ENCODE measurements at regions not wholly inside any gene's neighbourhood (a gene's known extent, or its start where the extent isn't known, plus 50 kb on each side); places are given as distances from the start of the nearest gene placed in this dataset.
A peak's percentile ranks its signal among the peaks of the same experiment; 100 is the strongest.
"Not testable (repeated sequence)": the region's sequence is repeated elsewhere in the genome, so short reads cannot be mapped to it uniquely, and the experiment has no call there.

GRCh38 chr5:125085797-125086505 lies 339.5 kb upstream of the ZNF608 start:
- H3K27ac Mint-ChIP-seq (ENCODE audit: unreplicated experiment), result no peak overlapping the region
- H3K27me3 Mint-ChIP-seq (ENCODE audit: unreplicated experiment), result no peaks in the 10 kb centered on the region
- peaks cover 8% of the 10 kb centered on the region for H3K9me3 Mint-ChIP-seq (ENCODE audit: low read depth, unreplicated experiment)
- peak; percentile 39 for DNase-seq
- no peaks in the 10 kb centered on the region for H3K36me3 Mint-ChIP-seq (ENCODE audit: insufficient read depth, unreplicated experiment)
- H3K4me1 Mint-ChIP-seq (ENCODE audit: low read depth, unreplicated experiment), result peaks cover 10% of the 10 kb centered on the region
- no peak overlapping the region for H3K4me3 Mint-ChIP-seq (ENCODE audit: low read depth, unreplicated experiment)
- intact Hi-C loops (cut with micrococcal nuclease; ENCODE audit: unreplicated experiment), result no loop called here
- TF ChIP-seq CTCF (IDR thresholded peaks at IDR 0.05; ENCODE audit: unreplicated experiment), result no peak
- BruUV-seq (replicated peaks), result no TSS peak
- CTCF ChIA-PET, result no interaction called here

- Mint-ChIP-seq H3K4me3 (ENCODE audit: low read depth, unreplicated experiment) (no peak overlapping the region), H3K27ac (ENCODE audit: unreplicated experiment) (no peak overlapping the region), H3K27me3 (ENCODE audit: unreplicated experiment) (no peaks in the 10 kb centered on the region), H3K4me1 (ENCODE audit: low read depth, unreplicated experiment) (peaks cover 13% of the 10 kb centered on the region), H3K36me3 (ENCODE audit: insufficient read depth, unreplicated experiment) (no peaks in the 10 kb centered on the region), H3K9me3 (ENCODE audit: low read depth, unreplicated experiment) (peaks cover 15% of the 10 kb centered on the region)
- CTCF ChIA-PET, result no interaction called here
- intact Hi-C loops (cut with micrococcal nuclease; ENCODE audit: unreplicated experiment), result no loop called here
- TF ChIP-seq CTCF (IDR thresholded peaks at IDR 0.05; ENCODE audit: unreplicated experiment), result no peak
- BruUV-seq (replicated peaks), result no TSS peak
- DNase-seq, result no peak
Observed at GRCh38 chr5:125088522-125089105, 342.2 kb upstream of the ZNF608 start.

DNA sequence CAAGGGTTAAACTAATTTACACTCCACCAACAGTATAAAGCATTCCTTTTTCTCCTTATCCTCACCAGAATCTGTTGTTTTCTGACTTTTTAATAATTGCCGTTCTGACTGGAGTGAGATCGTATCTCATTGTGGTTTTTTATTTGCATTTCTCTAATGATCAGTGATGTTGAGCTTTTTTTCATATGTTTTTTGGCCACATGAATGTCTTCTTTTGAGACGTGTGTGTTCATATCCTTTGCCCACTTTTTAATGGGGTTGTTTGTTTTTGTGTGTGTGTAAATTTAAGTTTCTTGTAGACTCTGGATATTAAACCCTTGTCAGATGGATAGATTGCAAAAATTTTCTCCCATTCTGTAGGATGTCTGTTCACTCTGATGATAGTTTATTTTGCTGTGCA lies 345.7 kb upstream of the ZNF608 start:
- H3K27ac Mint-ChIP-seq (ENCODE audit: unreplicated experiment); H3K4me3 Mint-ChIP-seq (ENCODE audit: low read depth, unreplicated experiment); H3K36me3 Mint-ChIP-seq (ENCODE audit: insufficient read depth, unreplicated experiment); CTCF ChIA-PET; H3K27me3 Mint-ChIP-seq (ENCODE audit: unreplicated experiment); intact Hi-C loops (cut with micrococcal nuclease; ENCODE audit: unreplicated experiment); DNase-seq; BruUV-seq (replicated peaks): not testable (repeated sequence)
- Mint-ChIP-seq H3K9me3 (ENCODE audit: low read depth, unreplicated experiment) (peaks cover 11% of the 10 kb centered on the region), H3K4me1 (ENCODE audit: low read depth, unreplicated experiment) (peaks cover 11% of the 10 kb centered on the region)

- Mint-ChIP-seq H3K27ac (ENCODE audit: unreplicated experiment) (peak overlapping the region; percentile 54), H3K27me3 (ENCODE audit: unreplicated experiment) (no peaks in the 10 kb centered on the region), H3K36me3 (ENCODE audit: insufficient read depth, unreplicated experiment) (no peaks in the 10 kb centered on the region), H3K4me1 (ENCODE audit: low read depth, unreplicated experiment) (peaks cover 11% of the 10 kb centered on the region), H3K4me3 (ENCODE audit: low read depth, unreplicated experiment) (no peak overlapping the region), H3K9me3 (ENCODE audit: low read depth, unreplicated experiment) (peaks cover 6% of the 10 kb centered on the region)
- intact Hi-C loops (cut with micrococcal nuclease; ENCODE audit: unreplicated experiment), result no loop called here
- no TSS peak for BruUV-seq (replicated peaks)
- CTCF ChIA-PET, result no interaction called here
- DNase-seq, result no peak
- no peak for TF ChIP-seq CTCF (IDR thresholded peaks at IDR 0.05; ENCODE audit: unreplicated experiment)
Observed at GRCh38 chr5:125093776-125094175, 347.3 kb upstream of the ZNF608 start.

GRCh38 chr5:125100342-125100741 lies 353.9 kb upstream of the ZNF608 start:
- Mint-ChIP-seq H3K9me3 (ENCODE audit: low read depth, unreplicated experiment) (no peaks in the 10 kb centered on the region), H3K4me1 (ENCODE audit: low read depth, unreplicated experiment) (no peaks in the 10 kb centered on the region), H3K36me3 (ENCODE audit: insufficient read depth, unreplicated experiment) (no peaks in the 10 kb centered on the region), H3K27me3 (ENCODE audit: unreplicated experiment) (no peaks in the 10 kb centered on the region), H3K4me3 (ENCODE audit: low read depth, unreplicated experiment) (no peak overlapping the region), H3K27ac (ENCODE audit: unreplicated experiment) (no peak overlapping the region)
- no TSS peak for BruUV-seq (replicated peaks)
- CTCF ChIA-PET, result interaction anchor here (0.6 kb wide), 1 partner anchor 312 kb away, joined by 4 read pairs; no protein-coding TSS in a partner anchor
- intact Hi-C loops (cut with micrococcal nuclease; ENCODE audit: unreplicated experiment), result no loop called here
- no peak for DNase-seq
- TF ChIP-seq CTCF (IDR thresholded peaks at IDR 0.05; ENCODE audit: unreplicated experiment), result no peak
